ENCODE measurements at regions not wholly inside any gene's neighbourhood (a gene's known extent, or its start where the extent isn't known, plus 50 kb on each side); places are given as distances from the start of the nearest gene placed in this dataset.

- Histone ChIP-seq H3K27me3 (replicated peaks in 1 of 7) (no peaks in the 10 kb centered on the region), H3K4me1 (no peaks in the 10 kb centered on the region), H3K27ac (no peak overlapping the region), H3K36me3 (no peaks in the 10 kb centered on the region), H3K4me3 (no peak overlapping the region), H3K9me3 (peaks cover 0 to 3% (median 0%) of the 10 kb centered on the region in 8 donors)
- intact Hi-C loops (cut with DNase I; ENCODE audit: low total_unique reads) = no loop called here
- no peak for DNase-seq
- TF ChIP-seq POLR2AphosphoS5 (IDR thresholded peaks at IDR 0.05) = no peak
- TF ChIP-seq, protein P1, sequence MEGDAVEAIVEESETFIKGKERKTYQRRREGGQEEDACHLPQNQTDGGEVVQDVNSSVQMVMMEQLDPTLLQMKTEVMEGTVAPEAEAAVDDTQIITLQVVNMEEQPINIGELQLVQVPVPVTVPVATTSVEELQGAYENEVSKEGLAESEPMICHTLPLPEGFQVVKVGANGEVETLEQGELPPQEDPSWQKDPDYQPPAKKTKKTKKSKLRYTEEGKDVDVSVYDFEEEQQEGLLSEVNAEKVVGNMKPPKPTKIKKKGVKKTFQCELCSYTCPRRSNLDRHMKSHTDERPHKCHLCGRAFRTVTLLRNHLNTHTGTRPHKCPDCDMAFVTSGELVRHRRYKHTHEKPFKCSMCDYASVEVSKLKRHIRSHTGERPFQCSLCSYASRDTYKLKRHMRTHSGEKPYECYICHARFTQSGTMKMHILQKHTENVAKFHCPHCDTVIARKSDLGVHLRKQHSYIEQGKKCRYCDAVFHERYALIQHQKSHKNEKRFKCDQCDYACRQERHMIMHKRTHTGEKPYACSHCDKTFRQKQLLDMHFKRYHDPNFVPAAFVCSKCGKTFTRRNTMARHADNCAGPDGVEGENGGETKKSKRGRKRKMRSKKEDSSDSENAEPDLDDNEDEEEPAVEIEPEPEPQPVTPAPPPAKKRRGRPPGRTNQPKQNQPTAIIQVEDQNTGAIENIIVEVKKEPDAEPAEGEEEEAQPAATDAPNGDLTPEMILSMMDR (IDR thresholded peaks at IDR 0.05 in 8 of 11, conservative IDR thresholded peaks at IDR 0.05 in 3 of 11) = no peak
- TF ChIP-seq POLR2A (IDR thresholded peaks at IDR 0.05) = no peak
- WGBS, 5 donors = 79 to 92% (median 84%) methylated on average over 4 of the region's 4 CpGs
These were observed 357.9 kb upstream of the LRRC3B start for GRCh38 chr3:26264708-26265107.

GRCh38 chr3:26271848-26272247, 350.7 kb upstream of the LRRC3B start:
- no peak for DNase-seq
- Histone ChIP-seq H3K9me3 (peaks cover 0 to 3% (median 0%) of the 10 kb centered on the region in 8 donors), H3K27me3 (replicated peaks in 1 of 7) (no peaks in the 10 kb centered on the region), H3K4me1 (no peaks in the 10 kb centered on the region), H3K27ac (no peak overlapping the region), H3K36me3 (no peaks in the 10 kb centered on the region), H3K4me3 (no peak overlapping the region)
- TF ChIP-seq POLR2A (IDR thresholded peaks at IDR 0.05) (no peak), POLR2AphosphoS5 (IDR thresholded peaks at IDR 0.05) (no peak)
- TF ChIP-seq, protein P1 (IDR thresholded peaks at IDR 0.05 in 8 of 11, conservative IDR thresholded peaks at IDR 0.05 in 3 of 11) = no peak
- intact Hi-C loops (cut with DNase I; ENCODE audit: low total_unique reads) = no loop called here

GRCh38 chr3:26273196-26273595, 349.4 kb upstream of the LRRC3B start:
- H3K4me3 ChIP-seq = no peak overlapping the region
- TF ChIP-seq, protein P1 (IDR thresholded peaks at IDR 0.05 in 8 of 11, conservative IDR thresholded peaks at IDR 0.05 in 3 of 11) = no peak
- TF ChIP-seq POLR2A (IDR thresholded peaks at IDR 0.05) (no peak), POLR2AphosphoS5 (IDR thresholded peaks at IDR 0.05) (no peak)
- no peaks in the 10 kb centered on the region for H3K4me1 ChIP-seq
- intact Hi-C loops (cut with DNase I; ENCODE audit: low total_unique reads) = no loop called here
- no peaks in the 10 kb centered on the region for H3K27me3 ChIP-seq (replicated peaks in 1 of 7)
- peaks cover 0 to 2% (median 0%) of the 10 kb centered on the region in 8 donors for H3K9me3 ChIP-seq
- no peak overlapping the region for H3K27ac ChIP-seq
- no peak for DNase-seq
- no peaks in the 10 kb centered on the region for H3K36me3 ChIP-seq

GRCh38 chr3:26279091-26279490, 343.5 kb upstream of the LRRC3B start:
- H3K4me3 ChIP-seq = no peak overlapping the region
- H3K4me1 ChIP-seq = no peaks in the 10 kb centered on the region
- no peaks in the 10 kb centered on the region for H3K27me3 ChIP-seq (replicated peaks in 1 of 7)
- H3K36me3 ChIP-seq = no peaks in the 10 kb centered on the region
- no peak for TF ChIP-seq POLR2A (IDR thresholded peaks at IDR 0.05)
- TF ChIP-seq, protein P1 (IDR thresholded peaks at IDR 0.05 in 8 of 11, conservative IDR thresholded peaks at IDR 0.05 in 3 of 11) = no peak
- no peak for TF ChIP-seq POLR2AphosphoS5 (IDR thresholded peaks at IDR 0.05)
- no peak overlapping the region for H3K27ac ChIP-seq
- 54 to 74% (median 62%) methylated on average over 1 of the region's 1 CpG for WGBS, 5 donors
- peaks cover 0 to 31% (median 20%) of the 10 kb centered on the region in 8 donors for H3K9me3 ChIP-seq
- intact Hi-C loops (cut with DNase I; ENCODE audit: low total_unique reads) = no loop called here
- DNase-seq = no peak

Measured in spleen (tissue), 11 donors.